Breast epithelium (tissue), 3 donors: ENCODE measurements at regions not wholly inside any gene's neighbourhood (a gene's known extent, or its start where the extent isn't known, plus 50 kb on each side); places are given as distances from the start of the nearest gene placed in this dataset.

Experiments
- POLR2A ChIP-seq: fragments of 450-650 bp; IDR thresholded peaks from one replicate; pipeline ENCODE4 v1.6.1; 2016; ENCODE audit warnings: antibody characterized with exemption, mild to moderate bottlenecking, moderate library complexity
- POLR2AphosphoS5 ChIP-seq, 3 donors: sonication (generic); formaldehyde crosslinking; IDR thresholded peaks; one replicate each; pipeline ENCODE4 v1.6.1; 2017; ENCODE audit warnings: antibody characterized with exemption in 3 of 3
- TF ChIP-seq, protein P1 (sequence below), 3 donors: fragments of 450-650 bp; IDR thresholded peaks; one replicate each; pipeline ENCODE4 v1.5.1; 2016 to 2017; ENCODE audit warnings: antibody characterized with exemption in 3 of 3, mild to moderate bottlenecking in 3 of 3, moderate library complexity in 3 of 3

DNA sequence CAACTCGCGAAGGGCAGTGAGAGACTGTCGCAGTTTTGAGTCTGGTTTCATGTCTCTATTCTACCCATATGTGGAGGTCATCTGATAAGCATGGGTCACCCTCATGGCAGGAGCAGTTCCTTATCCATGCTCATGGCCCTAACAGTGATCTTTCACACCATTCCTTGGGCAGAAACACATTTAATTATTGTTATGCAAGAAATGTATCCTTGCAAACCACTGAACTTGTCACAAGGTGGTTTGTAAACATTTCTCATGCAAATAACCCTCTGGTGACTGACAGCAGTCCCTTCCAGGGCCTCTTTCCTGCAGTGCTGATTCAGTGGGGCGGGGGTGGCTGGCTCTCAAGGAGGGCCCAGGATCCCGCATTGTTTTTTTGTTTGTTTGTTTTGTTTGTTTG is 421.4 kb upstream of the RUNX1 start:
- TF ChIP-seq, protein P1, sequence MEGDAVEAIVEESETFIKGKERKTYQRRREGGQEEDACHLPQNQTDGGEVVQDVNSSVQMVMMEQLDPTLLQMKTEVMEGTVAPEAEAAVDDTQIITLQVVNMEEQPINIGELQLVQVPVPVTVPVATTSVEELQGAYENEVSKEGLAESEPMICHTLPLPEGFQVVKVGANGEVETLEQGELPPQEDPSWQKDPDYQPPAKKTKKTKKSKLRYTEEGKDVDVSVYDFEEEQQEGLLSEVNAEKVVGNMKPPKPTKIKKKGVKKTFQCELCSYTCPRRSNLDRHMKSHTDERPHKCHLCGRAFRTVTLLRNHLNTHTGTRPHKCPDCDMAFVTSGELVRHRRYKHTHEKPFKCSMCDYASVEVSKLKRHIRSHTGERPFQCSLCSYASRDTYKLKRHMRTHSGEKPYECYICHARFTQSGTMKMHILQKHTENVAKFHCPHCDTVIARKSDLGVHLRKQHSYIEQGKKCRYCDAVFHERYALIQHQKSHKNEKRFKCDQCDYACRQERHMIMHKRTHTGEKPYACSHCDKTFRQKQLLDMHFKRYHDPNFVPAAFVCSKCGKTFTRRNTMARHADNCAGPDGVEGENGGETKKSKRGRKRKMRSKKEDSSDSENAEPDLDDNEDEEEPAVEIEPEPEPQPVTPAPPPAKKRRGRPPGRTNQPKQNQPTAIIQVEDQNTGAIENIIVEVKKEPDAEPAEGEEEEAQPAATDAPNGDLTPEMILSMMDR (IDR thresholded peaks at IDR 0.05) = no peak
- no peak for TF ChIP-seq POLR2A
- no peak for TF ChIP-seq POLR2AphosphoS5 (IDR thresholded peaks at IDR 0.05)
